ENCODE measurements at regions not wholly inside any gene's neighbourhood (a gene's known extent, or its start where the extent isn't known, plus 50 kb on each side); places are given as distances from the start of the nearest gene placed in this dataset.

- DNase-seq (ENCODE audit: low spot score): no peak
Observed at GRCh38 chrX:20521222-20521621, 254.5 kb upstream of the RPS6KA3 start.

GRCh38 chrX:20519826-20520225 lies 253.1 kb upstream of the RPS6KA3 start:
- no peak for DNase-seq (ENCODE audit: low spot score)

GRCh38 chrX:20519146-20519545 lies 252.4 kb upstream of the RPS6KA3 start:
- DNase-seq (ENCODE audit: low spot score): no peak

GRCh38 chrX:20517565-20517964 lies 250.9 kb upstream of the RPS6KA3 start:
- DNase-seq (ENCODE audit: low spot score): no peak

- DNase-seq (ENCODE audit: low spot score): peak; percentile 87
Observed at GRCh38 chrX:20515841-20516461, 249.2 kb upstream of the RPS6KA3 start.

- peak; percentile 62 for DNase-seq (ENCODE audit: low spot score)
Observed at GRCh38 chrX:20514358-20514757, 247.6 kb upstream of the RPS6KA3 start.

GRCh38 chrX:20513185-20513584 lies 246.5 kb upstream of the RPS6KA3 start:
- DNase-seq (ENCODE audit: low spot score): no peak

GRCh38 chrX:20511792-20512191 lies 245.1 kb upstream of the RPS6KA3 start:
- DNase-seq (ENCODE audit: low spot score): no peak

- DNase-seq (ENCODE audit: low spot score): no peak
Observed at GRCh38 chrX:20507901-20508620, 241.4 kb upstream of the RPS6KA3 start.

GRCh38 chrX:20506739-20507138 lies 240.0 kb upstream of the RPS6KA3 start:
- DNase-seq (ENCODE audit: low spot score): no peak

GRCh38 chrX:20500949-20501348 lies 234.2 kb upstream of the RPS6KA3 start:
- no peak for DNase-seq (ENCODE audit: low spot score)

GRCh38 chrX:20500171-20500865 lies 233.6 kb upstream of the RPS6KA3 start:
- DNase-seq (ENCODE audit: low spot score): no peak

GRCh38 chrX:20499763-20500162 lies 233.1 kb upstream of the RPS6KA3 start:
- no peak for DNase-seq (ENCODE audit: low spot score)

- no peak for DNase-seq (ENCODE audit: low spot score)
Observed at GRCh38 chrX:20498851-20499635, 232.3 kb upstream of the RPS6KA3 start.

- no peak for DNase-seq (ENCODE audit: low spot score)
Observed at GRCh38 chrX:20495575-20495974, 228.9 kb upstream of the RPS6KA3 start.

- DNase-seq (ENCODE audit: low spot score): no peak
Observed at GRCh38 chrX:20488473-20488872, 221.8 kb upstream of the RPS6KA3 start.

- no peak for DNase-seq (ENCODE audit: low spot score)
Observed at GRCh38 chrX:20487227-20487626, 220.5 kb upstream of the RPS6KA3 start.

- no peak for DNase-seq (ENCODE audit: low spot score)
Observed at GRCh38 chrX:20481632-20482031, 214.9 kb upstream of the RPS6KA3 start.

- no peak for DNase-seq (ENCODE audit: low spot score)
Observed at GRCh38 chrX:20479896-20480295, 213.2 kb upstream of the RPS6KA3 start.

- DNase-seq (ENCODE audit: low spot score): no peak
Observed at GRCh38 chrX:20479048-20479447, 212.3 kb upstream of the RPS6KA3 start.

- DNase-seq (ENCODE audit: low spot score): no peak
Observed at GRCh38 chrX:20477836-20478524, 211.3 kb upstream of the RPS6KA3 start.

- DNase-seq (ENCODE audit: low spot score): no peak
Observed at GRCh38 chrX:20477219-20477618, 210.5 kb upstream of the RPS6KA3 start.
